ENCODE measurements at regions not wholly inside any gene's neighbourhood (a gene's known extent, or its start where the extent isn't known, plus 50 kb on each side); places are given as distances from the start of the nearest gene placed in this dataset.

GRCh38 chr5:44532981-44533380, 143.8 kb upstream of the FGF10 start:
- TF ChIP-seq POLR2AphosphoS5 (IDR thresholded peaks at IDR 0.05), result no peak
- no peak for TF ChIP-seq EP300 (IDR thresholded peaks at IDR 0.05)

Measured in esophagus muscularis mucosa (tissue), 3 donors.